NK-92 treated with Interleukin-12 subunit alpha and Interleukin-12 subunit beta, amount 100 ng/mL, for 24 hours (cell line): ENCODE measurements at regions not wholly inside any gene's neighbourhood (a gene's known extent, or its start where the extent isn't known, plus 50 kb on each side); places are given as distances from the start of the nearest gene placed in this dataset.

Source experiments
- DNase-seq: peaks from one replicate; lab custom pipeline; 2025; lab: John Stamatoyannopoulos, UW

DNA sequence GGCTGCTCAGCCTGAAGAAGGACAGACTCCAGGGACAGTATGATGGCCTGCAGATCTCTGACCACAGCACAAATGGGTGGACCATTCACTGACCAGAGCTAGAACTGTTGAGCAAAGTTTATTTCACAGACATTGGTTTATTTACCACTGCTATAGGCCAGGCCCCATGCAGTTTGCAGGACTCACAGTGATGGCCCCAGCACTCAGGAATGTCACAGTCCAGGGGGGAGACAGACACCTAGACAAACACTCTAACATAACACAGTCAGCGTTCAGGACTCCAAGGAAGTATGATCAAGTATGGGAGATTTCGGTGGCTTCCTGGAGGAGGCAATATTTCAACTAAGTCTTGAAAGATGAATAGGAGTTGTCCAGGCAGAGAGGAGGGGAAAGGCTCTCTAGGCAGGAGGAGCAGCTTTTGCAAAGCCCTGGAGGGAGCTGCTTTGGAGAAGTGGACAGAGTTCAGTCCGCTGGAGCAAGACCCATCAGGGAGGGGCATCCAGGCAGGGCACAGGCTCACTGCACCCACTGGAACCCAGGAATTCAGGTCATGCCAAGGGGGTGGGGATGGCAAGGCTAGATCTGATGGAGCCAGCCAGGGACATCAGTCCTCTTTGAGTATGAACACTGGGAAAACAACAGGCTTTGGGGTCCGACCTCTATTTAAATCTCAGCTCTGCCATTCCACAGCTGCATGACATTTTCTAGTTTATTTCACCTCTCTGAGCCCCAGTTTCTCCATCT is 454.3 kb downstream of the MATN1 start:
- DNase-seq: no peak

DNA sequence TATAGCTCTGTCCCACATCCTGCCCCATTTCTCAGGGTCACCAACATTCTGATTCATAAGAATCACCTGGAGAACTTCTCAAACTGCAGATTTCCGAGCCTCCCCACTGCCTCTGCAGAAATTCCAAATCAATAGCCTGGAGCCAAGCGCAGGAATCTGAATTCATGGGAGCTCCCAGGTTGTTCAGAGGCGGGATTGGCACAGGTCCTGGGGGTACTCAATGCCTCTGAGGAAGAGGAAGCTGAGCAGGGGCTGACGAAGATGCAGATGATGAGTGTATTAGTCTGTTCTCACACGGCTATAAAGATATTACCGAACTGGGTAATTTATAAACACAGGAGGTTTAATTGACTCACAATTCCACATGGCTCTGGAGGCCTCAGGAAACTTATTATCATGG is 455.5 kb downstream of the MATN1 start:
- DNase-seq: no peak

DNA sequence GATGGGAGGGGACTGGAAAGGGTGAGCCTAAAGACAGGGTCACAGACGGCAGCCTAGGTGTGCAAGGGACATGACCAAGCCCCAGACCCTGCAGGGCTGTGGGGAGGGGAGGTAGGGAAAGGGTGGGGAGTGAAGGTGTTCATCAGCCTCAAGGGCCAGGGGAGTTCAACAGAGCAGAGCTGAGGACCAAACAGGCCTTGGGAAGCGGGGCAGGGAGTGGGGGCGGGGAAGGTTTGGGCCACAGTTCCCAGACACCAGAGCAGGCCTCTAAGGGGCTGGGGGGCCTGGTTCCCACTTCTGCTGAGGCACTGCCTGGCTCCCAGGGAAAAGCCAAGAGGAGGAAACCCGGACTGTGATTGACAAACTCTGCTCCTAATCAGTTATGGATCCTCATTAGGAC is 456.3 kb downstream of the MATN1 start:
- no peak for DNase-seq

DNA sequence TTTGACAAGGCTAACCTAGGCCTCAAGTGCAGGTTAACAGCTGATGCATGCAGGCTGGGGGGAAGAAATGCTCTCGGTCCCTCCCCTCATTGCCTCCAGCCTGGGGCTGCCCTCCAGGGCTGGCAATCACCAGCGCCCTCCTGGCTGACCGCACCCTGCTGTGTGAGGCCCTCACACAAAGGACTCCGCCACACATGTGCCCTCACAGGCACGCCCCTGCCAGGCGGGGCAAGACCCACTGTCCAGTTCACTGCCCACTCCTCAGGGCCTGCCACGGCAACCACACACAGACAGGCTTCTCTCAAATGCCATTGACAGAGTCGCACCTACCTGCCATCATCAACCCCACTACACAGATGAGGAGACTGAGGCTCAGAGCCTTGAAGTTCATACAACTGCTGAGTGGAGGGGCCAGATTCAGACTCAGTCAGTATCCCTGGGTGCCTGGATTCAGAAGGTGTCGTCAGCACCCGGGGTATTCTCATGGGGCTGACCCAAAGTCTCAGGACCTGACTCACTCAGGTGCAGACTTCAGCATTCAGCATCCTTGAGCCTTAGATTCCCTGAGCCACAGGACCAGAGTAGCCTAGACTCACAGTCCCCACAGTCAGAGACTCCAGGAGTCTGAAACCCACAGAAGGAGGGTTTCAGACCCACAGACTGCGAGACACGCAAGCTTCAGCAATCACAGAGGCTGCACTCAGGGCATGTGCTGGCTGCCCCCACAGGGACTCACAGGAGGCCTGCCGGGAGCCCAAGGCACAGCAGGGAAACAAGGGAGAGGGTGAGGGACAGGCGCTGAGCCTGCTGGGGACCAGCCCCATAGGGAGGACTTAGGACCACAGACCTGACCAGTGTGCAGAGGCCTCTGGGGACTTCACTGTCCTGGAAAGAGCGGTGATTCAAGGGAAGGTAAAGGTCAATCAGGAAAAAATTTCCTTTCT is 458.0 kb downstream of the MATN1 start:
- DNase-seq: no peak

DNA sequence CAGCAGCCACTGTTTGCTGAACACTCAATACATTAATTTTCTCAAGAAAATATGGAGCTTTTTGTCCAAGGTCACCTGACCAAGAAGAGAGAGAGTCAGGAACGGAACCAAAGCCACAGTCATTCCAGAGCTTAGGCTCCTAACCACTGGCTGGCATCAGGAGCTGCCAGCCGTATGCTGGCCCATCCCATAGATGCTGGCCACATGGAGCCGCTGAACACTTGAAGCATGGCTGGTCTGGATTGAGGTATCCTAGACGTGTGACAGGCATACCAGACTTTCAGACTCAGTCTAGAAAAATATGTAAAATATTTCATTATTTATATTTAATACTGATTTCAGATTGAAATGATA is 458.7 kb downstream of the MATN1 start:
- DNase-seq: no peak

DNA sequence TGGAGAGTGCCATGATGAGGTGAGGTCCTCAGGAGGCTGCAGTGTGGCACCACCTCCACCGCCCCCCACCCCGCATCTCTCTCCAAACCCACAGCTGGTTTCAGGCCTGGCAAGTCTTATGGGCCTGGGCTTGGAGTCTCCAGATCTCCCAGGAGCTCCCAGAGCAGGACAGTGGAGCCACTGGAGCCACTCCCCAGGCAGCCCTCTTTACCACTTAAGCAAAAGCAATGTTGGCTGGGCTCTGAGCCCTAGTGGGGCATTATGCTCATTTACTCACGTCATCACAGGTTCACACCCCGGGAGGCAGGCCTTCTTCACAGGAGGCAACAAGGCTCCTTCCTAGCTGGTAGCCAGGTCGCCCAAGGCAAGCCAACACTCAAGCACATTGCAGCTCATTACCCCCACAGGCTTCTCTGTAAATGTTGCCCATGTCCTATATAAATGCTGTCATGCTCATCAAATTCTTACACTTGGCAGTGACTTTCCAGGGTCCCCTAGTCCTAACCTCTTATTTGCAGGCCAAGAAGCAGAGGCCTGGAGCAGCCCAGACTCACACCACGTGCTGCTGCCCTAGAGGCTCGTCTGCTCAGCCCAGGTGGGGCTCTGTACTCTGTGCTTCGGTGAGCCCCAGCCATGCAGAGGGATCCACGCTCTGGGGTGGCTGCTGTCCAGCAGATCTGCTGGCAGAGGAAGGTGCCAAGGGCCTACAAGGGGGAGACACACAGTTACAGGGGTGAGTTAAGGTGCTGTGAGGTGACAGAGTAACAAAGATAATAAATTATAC is 459.3 kb downstream of the MATN1 start:
- DNase-seq: no peak

DNA sequence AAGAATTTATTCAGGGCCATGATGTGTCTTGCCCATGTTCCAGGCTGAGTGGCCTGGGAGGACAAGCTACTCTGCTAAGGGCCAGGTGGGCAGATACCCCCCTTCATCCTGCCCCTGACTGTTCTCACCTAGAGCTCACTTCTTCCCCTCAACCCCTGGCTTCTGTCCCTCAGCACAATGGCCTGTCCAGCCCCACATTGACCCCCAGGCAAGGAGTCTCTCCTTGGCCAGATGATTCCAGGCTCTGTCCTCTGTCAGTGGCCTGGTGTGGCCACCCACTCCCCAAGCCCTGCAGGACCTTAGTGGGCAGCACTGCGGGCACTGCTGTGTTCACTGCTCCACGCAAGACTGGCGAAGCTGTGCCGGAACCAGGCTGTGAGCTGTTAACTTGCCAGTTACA is 460.0 kb downstream of the MATN1 start:
- DNase-seq: no peak

DNA sequence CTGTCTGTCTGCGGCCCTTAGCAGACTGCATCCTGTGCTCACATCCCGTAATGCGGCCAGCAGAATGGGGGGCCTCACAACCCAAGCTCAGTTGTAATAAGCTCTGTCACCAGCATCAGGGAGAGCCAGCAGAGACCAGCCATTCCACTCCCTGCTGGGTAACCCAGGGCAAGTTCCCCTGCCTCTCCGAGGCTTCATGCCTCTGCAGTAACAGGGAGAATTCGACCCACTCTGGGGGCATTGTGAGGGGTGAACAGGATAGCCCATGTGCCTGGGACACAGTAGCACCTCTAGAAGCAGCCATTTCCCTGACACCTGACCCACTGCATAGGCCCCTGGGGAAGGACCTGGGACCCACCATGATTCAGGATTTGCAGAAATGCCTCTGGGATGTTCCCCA is 461.2 kb downstream of the MATN1 start:
- no peak for DNase-seq

DNA sequence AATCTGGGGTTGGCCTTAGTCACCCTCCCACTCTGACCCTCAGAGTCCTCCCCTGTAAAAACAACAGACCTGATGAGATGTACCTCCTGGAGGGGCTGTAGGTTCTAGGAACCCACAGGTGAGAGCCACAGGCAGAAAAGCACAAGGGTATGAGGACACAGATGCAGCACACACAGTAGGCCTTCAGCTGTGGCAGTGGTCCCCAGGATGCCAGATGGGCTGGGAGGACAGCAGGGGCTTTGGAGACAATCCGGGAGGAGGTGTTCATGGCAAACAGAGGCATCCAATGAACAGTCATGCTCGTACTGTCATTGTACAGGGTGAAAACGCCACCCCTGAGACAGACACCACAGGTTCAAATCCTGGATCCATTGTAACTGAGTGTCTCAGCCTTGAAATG is 463.1 kb downstream of the MATN1 start:
- DNase-seq: no peak

DNA sequence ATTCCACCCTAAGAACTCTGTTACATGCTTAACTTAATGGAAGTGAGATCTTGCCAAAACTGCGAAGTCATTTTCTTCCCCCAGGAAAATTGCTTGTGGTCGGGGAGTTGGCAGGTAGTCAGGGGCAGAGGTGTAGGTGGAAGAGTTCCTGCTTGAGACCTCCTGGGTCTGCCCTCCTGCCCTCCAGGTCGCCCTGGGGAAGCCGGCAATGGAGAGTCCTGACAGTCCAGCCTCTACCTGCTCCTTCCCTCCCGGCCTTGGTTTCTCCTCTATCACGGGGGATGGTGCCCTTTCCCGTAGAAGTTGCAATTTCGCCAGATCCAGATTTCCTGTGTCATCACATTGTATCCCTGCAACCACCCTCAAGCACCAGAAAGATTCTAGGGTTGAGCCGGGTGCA is 463.8 kb downstream of the MATN1 start:
- no peak for DNase-seq

DNA sequence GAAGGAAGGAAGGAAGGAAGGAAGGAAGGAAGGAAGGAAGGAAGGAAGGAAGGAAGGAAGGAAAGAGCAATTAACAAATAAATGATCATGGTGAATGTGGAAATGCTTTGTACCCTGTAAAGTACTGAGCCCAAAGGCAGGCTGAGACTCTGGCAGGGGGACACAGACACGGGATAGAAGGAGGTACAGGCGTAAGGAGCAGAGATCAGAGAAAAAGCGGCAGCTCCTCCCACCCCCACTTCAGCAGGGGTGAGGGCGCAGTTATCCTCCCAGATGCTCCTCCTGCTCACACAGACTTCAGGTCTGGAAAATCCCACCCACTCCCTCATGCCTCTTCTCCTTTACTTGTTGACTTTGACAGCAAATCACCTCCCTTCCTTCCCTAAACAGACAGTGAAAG is 464.5 kb downstream of the MATN1 start:
- DNase-seq: no peak

DNA sequence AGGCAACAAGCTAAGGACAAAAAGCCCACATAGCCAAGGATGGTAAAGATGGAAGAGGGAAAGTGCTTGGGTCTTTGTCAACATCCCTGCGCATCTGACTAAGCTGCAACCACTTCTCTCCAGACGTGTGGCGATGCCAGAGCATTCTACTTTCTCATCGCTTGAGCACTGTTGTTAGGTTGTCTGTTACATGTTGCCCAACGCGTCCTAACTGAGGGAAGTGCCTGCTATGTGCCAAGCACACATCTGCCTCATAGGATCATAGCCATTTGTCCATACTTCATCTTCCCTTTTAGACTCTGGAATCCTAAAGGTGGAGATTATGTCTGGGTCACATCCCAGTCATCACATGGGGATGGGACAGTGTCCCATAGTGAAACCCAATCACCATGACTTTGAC is 464.9 kb downstream of the MATN1 start:
- DNase-seq: no peak

DNA sequence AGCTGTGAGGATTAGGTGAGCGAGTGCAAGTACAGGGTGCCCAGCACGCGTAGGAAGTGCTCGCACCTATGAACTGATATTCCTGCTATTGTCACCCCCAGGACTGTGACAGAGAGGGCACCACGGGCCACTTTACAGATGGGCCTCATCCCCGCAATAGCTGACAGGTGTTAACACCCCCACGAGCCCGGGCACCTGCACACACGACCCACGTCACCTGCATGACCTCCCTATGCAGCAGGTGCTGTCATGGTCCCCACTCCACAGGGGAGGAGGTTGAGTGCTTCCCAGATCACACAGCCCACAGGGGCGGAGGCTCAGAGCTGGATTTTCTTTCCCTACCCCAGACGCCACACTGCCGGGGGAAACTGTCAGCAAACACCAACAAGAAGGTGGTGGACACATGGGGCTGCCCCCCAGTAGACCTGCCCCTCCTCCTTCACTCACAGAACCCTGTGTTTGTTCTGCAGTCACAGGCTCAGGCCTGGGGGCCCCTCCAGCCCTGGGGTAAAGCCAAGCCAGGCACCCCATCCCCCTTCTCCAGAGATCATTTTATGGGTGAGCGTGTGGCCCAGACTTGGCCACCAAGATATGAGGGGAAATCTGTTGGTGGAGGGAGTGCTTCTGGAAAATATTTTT is 465.5 kb downstream of the MATN1 start:
- no peak for DNase-seq

DNA sequence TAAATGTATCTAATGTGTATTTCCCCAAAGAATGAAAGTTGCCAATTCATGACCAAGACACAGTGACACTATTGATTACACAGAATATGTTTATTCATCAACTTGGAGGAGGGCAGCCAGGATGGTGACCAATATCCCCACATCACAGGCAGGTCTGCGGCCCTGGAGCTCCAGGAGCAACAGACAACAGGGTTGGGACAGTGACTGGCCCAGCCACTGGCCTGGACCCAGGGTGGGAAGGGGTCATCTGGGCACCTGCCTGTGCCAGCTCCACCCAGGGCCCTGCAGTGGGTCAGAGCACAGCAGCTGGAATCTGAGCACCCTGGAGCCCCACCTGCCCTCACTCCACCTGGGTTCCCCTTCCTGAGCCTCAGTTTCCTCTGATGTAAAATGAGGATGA is 466.1 kb downstream of the MATN1 start:
- no peak for DNase-seq

DNA sequence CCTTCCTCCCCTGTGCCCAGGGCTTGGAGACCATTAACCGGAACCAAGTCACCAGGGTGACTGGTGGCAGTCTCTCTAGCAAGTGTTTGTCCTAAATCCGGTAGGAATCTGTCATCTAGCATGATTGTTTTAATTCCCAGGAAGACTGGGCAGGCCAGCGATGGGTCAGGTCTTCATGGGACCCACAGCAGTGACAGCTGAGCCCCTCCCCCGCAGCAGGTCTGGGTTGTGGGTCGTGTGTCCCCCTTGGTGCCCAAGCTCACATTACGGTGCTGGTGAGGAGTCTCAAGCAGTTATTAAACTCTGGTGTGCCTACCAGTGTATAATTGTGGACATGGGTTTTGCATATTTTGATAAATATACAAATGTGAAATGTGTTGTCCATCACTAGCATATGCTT is 466.5 kb downstream of the MATN1 start:
- DNase-seq: no peak

DNA sequence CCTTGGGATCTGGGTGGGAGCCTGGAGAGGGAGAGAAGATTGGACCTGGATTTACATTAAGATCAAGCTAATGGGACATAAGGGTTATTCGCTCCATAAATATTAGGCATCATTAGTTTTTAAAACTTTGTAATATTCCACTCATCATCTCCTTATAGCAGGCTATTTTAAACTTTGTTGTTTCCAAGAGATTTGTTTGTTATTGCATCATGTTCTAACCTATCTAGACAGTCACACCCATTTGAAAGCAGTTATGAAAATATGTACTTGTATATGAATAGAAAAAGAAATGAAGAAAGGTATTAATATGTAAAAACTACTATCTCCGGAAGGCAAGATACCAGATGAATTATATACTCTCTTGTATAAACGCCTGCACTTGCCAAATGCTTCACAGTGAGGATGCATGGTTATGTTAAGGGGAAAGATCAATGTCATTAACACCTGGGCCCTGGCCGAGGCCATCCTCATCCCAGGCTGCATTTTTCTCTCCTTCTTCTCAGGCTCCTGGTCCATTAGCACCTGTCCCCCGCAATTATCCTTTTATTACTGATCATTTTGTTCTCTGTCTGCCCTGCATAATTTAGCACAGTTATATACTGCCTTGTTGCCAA is 468.2 kb downstream of the MATN1 start:
- DNase-seq: no peak

DNA sequence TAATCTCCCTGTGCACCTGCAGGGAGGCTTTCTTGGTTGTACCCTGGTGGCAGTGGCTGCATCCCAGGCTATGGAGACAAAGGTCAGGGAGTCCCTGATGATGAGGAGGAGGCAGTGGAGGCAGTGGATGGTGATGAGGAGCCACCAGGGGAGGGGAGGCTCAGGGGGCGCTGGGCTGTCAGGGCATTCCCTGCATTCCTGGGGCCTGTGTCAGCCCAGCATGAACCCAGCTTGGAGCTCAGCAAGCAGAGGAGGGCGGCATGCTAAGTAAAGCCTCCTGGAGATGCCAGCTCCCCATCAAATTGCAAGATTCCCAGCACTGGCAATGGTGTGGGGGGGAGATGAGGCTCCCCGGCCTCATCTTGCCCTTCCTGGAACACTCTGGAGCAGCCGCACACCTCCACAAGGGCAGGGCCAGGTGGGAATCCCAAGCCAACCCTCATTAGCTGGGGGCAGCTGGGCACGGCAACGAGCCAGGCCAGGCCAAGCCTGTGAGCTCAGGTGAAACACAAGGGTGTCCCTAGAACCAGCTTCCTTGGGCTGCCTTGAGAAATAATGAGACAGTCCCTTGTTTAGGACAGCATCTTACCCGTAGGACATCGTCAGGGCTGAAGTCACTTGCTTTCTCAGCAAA is 469.5 kb downstream of the MATN1 start:
- DNase-seq: no peak

DNA sequence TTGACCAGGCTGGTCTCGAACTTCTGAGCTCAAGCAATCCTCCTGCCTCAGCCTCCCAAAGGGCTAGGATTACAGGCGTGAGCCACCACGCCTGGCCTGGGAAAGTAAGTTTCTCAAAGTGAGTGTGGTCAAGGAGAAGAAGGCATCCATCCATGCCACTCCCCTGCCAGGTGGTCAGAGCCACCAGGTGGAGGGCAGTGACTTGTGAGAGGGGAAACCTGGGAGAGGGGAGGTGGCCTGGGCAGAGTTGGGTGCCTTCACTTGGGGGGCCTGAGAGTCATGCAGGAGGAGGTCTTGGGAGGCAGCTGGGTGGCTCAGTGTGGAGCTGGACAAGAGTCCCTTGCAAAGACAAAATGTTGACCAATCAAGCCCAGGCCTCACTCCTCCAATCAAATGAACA is 470.0 kb downstream of the MATN1 start:
- DNase-seq: no peak

DNA sequence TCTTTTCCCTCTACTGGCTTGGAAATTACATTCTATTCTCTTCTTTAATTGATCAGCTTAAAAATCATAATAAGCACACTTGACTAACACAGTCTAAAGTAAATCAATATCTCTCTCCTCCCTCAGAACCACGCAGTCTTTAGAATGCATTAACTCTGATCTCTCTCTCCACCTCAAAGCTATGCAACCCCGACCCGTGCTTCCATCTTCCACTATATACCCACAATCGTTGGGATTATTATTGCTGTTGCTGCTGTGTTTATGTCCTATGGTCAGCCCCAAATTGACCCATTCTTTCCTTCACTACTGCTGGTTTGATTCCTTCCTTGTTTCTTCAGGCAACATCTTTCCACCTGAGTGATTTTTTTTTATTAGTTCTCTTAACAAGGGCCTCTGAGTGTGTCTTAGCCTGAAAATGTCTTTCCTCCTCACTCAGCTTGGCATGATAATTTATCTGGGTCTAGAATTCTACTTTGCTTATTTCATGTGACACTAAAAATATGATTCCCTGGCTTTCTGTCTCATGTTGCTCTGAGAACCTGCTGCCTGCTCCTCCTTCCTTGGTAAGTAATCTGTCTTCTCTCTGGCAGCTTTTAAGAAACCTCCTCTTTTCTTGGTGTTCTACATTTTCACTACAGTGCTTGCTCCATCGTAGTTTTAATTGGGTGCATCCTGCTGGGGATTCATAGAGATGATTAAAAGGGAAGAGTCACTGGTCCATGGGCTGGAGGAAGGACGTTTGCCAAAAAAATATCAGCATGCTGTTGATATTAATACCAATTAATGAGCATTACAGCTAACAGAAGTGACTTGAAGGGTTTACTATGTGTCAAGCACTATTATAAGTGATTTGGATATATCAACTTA is 472.2 kb downstream of the MATN1 start:
- DNase-seq: no peak

DNA sequence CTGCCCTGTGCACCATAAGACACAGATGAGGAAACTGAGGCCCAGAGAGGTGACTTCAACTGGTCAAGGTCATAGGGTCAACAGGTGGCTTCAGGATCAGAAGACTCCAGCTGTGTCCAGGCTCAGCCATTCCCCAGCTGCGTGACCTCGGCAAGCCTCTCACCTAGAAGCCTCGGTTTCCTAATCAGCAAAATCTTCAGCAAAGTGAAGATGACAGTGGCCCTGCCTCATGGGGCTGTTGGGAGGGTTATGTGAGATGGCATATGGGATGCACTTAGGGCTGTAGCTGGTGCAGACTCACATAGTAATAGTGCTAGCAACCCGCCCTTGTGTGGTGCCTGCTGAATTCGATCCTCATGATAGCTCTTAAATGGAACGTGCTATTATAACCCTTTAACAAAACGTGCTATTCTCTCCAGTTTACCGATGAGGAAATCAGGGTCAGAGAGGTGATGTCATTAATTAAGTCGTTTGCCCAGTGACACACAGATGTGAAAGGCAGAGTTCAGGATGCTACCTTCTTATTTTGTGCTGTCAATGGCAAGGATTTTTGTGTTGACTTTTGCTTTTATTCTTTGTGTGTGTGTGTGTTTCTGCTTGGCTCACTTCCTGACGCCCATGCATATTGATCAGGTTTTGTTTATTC is 472.9 kb downstream of the MATN1 start:
- no peak for DNase-seq
